HG03342 (cell line): ENCODE measurements at regions not wholly inside any gene's neighbourhood (a gene's known extent, or its start where the extent isn't known, plus 50 kb on each side); places are given as distances from the start of the nearest gene placed in this dataset.
"Not testable (repeated sequence)": the region's sequence is repeated elsewhere in the genome, so short reads cannot be mapped to it uniquely, and the experiment has no call there.

ENCODE experiments used
- ATAC-seq: cut with Tn5 transposase; IDR thresholded peaks from one replicate; pipeline ENCODE4 v1.9.1; 2021; ENCODE audit warnings: mild to moderate bottlenecking, moderate library complexity; ENCODE audit not compliant: unreplicated experiment

DNA sequence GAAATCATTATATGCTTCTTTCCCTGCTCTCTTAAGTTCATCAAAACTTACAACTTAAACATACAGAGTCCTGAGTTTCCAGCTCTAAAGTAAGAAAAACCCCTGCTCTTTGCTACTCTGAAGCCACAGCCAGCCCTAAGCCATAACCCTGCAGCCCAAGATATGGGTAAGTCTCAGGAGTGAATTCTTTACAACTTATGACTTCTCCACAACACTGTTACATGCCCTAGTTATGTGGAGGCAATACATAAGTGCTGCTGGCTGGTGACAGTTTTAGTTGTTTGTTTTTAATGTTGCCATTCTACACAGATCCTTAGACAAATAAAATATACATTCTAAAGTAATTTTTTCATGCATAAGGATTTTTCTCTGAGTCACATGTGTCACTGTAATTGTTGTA lies 100.2 kb downstream of the FBXO8 start:
- no peak for ATAC-seq

DNA sequence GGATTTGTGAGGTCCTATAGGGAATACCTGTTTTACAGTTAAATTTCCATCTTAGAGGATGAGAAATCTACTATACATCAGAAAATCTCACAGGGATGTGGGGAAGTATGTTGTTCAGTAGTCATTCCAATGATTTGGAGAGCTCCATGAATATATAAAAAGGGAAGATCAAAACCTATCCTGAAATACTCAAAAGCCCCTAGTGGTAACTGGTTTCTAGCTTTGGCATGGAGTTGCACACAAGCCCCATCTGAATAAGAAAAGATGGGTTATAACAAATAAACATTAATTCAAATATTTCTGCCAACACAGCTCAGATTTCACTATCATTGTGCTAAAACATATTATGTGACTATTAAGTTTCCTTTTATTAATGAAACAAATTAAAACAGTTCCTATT lies 101.6 kb downstream of the FBXO8 start:
- no peak for ATAC-seq

DNA sequence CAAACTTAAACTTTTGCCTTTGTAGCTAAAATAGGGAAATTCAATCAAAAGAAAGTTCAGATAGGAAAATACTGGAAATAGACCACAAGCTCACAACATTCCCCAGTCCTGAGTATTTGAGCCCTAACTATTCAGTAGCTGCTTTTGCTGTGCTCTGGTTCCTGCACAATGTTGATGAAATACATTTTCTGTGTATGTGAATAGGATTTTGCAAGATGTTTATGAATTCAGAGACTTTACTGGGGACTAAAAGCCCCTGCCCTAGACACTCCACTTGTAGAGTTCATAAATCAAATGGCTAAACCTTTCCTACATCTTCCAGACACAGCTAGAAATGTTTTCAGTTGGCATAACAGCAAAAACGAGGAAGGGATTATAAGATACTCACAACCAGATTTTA lies 105.9 kb downstream of the FBXO8 start:
- ATAC-seq = no peak

DNA sequence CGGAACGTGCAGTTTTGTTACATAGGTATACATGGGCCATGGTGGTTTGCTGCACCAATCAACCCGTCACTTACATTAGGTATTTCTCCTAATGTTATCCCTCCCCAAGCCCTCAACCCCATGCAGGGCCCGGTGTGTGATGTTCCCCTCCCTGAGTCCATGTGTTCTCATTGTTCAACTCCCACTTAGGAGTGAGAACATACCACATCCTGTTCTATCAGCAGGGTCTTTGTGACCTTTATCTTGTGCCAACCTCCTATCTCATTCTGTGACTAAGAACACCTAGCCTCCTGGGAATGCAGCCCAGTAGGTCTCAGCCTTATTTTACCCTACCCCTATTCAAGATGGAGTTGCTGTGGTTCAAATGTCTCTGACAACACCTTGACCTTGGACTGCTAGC lies 107.6 kb downstream of the FBXO8 start:
- ATAC-seq = not testable (repeated sequence)

DNA sequence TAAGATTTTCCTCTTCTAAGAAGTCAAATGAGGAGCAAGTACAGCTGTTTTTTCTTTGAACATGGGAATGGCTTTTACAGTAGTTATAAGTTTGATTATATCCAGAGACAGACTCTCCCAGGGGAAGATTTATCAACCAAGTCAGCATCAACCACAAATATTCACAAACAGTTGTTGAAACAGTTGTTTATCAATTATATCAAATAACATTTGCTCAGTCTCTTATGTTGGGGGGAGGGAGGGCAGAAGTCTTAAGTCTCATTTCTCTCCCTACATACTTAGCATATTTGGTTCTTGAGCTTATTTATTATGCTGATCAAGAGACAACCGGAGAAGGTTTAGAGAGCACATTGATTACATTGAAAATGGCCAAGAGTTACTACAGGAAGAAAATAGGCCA lies 110.1 kb downstream of the FBXO8 start:
- no peak for ATAC-seq

DNA sequence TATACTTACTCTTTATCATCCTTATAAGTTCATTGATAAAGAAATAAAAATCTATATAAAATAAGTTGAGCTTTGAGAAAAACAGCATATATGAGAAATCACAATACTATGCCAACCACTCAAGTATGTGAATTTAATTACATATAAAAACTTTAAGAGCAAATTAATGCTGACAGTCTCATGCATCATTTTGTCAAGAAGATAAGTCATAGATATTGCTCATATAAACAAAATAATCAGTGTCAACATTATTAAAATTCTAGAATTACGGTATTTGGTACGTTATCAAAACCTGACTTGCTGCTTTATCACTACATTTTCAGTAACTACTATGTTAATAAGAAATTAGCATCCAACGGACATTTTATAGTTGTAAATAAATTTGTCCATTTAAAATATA lies 111.2 kb downstream of the FBXO8 start:
- ATAC-seq = no peak

DNA sequence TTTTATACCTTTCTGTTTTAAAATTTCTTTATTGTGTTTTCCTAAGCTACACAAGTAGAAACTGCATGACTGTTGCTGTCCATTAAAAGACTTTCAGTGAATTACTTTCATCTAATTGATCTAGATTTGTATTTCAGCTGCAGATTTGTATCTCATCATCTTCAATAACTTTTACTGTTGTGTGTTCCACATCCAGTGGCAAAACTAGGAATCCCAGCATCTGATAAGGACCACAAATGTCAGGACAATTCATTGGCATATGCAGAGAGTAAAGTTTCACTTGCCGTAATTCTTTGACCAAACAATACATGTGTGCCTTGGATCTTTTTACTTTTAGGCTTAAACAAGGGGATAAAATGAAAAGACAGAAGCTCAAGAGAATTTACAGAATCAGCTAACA lies 112.6 kb downstream of the FBXO8 start:
- ATAC-seq = no peak

DNA sequence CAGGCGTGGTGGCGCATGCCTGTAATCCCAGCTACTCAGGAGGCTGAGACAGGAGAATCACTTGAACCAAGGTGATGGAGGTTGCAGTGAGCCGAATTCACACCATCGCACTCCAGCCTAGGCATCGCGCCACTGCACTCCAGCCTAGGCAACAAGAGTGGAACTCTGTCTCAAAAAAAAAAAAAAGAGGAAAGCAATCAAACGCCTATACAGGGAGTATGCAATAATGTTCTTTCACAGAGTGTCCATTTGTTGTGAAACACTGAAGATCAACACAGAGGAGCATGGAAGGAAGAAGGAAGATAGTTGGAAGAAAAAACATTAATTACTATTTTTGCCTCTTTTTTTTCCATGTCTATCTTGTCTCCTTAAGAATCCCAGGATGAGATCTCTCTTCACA lies 113.4 kb downstream of the FBXO8 start:
- no peak for ATAC-seq

DNA sequence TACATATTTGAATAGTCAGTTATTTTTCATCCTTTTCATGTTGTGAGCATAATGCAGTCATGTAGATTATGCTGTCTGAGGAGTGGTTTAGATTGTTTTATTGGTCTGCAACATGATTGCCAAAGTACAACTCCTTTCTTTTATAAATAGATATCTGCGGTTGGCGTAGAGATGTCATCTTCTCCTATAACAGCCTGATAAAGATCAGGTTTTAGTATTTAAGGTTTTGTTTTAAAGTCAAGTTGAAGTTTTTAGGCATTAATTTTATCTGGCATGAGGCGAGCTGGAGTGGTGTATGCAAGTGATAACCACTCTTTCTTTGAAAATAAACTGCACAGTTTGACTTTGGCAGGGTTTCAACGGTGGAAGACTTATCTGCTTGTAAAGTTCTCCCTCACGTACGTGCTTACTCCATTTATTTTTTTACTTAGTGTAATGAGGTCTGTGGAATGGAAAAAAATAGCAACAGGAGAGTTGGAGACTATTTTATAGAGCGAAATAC lies 126.3 kb downstream of the FBXO8 start:
- ATAC-seq = no peak

DNA sequence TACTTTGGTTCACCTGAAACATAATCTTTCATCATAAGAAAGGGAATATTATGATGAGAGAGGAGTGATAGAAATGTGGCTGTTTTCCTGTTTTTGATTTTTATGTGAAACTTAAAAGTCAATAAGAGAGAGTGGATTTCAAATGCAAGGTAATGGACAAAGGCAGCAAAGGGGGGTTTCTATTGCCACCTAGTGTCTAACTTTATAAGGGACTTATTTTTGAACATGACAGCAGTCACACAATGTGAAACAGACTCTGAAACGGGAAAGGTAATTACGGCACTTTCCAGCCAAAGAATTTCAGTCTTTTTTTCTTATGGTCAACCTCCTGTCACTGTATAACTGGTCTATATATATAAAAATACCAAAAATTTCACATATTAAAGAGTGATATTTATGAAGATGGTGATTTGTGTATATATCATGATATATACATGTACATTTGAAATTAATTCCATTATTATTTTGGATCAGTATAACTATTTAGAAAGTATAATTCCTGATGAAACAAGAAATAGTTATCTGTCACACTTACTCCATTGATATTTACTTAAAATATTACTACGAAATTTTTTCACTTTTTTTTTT lies 127.1 kb downstream of the FBXO8 start:
- peak; percentile 95 for ATAC-seq

DNA sequence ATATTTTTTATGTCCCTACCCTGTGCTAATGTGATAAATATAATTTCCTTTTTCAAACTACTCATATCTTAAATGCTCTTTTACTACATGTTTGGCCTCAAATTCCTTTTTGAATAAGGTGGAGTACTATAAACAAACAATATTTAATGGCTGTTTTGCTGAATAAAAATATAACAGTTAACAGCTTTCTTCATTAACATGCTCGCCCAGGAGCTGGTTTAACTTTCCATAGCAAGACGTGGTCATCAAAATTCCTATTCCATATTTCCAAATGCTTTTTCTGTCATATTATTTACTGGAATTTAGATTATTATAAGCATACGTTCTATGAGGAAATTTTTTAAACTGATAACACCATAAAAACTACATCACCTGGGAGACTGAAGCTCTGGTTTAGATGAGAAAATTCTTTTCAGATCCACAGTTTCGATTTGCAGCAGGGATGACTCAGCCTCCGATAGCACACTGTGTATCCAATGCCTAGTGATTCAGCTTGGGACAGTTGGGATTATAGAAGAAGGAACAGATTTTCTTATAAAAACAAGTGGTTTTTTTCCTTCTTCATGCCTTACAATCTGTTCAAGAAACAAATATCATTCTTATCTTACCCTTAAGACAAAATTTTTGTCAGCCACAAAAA lies 129.1 kb downstream of the FBXO8 start:
- no peak for ATAC-seq

DNA sequence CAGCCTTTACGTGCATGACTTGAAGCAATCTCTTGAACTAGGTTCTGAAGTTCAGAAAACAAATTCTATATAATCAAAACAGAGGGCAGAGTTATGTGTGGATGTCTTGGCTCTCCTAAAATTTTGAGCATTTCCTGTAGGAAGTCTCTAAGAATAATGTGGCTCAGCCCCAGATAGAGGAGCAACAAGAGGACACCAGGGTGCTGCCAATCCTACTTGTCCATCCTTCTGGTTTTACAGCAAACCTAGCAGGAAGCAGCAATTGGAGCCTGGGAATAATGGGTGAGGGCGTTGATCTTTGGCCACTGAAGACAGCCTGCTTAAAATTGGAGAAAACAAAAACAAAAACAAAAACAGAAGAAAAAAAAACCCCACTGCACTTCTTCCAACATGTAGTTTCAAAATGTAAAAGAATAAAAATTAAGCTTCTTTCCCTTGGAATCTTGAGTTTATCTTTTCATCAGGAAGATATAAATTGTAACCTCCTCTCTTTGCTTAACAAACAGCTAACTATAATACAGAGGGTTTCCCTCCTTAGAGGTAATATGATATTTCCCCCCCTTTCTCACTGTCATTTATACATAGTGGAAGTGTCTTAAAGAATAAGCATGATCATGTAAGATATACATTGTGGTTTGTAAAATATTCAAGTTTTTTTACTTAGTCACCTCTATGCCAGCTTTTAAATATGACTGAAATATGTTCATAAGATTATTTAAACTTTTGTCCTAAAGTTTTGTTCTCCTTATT lies 130.6 kb downstream of the FBXO8 start:
- no peak for ATAC-seq

DNA sequence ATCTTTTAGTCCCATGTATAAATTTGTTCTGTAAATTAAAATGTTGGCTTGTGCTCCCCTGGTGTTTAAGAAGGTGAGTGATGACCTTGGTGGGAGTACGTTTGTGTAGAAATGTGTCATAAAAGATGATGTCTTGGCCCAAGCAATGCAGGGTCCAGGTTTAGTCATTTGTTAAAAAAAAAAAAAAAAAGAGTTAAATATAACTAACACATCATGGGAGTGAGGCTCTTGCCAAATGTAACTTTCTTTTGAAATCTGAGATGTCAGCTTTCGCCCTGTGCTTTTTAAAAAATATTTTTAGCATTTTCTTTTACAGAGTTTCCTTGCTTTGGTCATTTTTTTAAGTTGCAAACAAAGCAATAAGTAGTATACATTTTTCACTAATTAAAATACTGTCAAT lies 135.6 kb downstream of the FBXO8 start:
- no peak for ATAC-seq

DNA sequence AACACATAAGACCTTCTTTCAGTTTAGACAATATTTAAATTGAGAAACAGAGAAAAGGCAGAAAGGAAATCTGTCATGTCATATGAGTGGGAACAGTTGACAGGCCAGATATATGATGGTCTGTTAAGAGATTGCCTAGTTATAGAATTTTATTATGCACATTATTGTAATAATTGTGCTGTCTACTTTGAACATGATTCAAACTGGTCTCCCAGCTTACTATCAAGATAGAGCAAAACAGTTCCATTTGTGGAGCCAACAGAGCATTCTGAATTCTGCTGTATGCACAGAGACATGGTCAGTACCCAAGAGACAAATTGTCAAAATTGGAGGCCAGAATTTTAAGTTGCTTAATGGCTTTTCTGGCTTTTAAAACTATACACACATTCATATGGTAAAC lies 139.4 kb downstream of the FBXO8 start:
- ATAC-seq = no peak

DNA sequence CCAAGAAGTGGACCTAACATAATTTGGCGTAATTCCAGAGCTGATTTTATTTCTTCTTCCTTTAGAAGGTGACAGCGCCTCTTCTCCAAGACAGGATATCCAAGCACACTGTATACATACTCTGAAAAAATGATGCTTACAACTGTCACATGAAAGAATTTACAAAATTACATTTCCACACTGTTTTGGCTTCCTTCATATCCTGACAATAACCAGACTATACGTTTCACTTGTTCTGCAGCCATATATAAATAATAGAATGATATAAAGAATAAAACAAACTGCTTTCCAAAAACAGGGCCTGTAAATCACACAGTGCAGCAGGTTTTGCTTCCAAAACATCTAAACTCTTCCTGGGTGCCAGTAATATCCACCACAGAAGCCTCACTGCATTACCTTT lies 141.6 kb downstream of the FBXO8 start:
- no peak for ATAC-seq

DNA sequence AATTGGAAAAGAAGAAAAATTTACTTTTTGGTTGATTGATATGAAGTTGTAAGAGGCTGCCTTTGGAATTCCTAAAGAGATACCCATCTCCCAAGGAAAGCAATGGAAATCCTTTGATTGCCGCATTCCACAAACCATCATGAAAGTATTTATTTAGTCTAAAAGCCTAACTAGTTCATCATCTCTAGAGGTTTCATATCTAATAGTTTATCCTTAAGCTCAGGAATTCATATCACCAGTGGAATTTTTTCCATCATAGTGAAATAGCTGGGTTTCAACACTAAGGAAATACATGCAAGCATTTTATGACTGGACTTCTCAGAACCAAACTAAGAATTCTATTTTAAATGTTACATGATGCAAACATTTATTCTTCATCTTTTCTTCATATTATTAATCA lies 144.9 kb downstream of the FBXO8 start:
- ATAC-seq = no peak

DNA sequence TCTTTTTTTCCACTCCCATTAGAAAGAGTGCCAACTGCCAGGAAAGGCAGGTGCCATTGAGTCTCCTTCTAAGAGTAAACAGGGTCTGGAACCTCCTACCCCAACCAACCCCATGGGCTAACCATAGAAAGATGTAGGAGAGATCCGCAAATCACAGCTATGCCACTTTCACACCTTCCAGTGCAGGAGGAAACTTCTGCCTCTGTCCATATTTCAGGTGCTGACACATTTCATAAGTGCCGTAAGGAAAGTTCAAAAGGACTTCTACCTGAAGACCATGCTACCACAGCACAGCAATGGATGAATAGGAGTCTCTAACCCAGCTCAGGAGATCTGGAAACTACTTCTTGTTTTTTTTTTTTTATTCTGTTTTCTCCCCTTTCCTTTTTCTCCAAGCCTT lies 145.8 kb downstream of the FBXO8 start:
- no peak for ATAC-seq

DNA sequence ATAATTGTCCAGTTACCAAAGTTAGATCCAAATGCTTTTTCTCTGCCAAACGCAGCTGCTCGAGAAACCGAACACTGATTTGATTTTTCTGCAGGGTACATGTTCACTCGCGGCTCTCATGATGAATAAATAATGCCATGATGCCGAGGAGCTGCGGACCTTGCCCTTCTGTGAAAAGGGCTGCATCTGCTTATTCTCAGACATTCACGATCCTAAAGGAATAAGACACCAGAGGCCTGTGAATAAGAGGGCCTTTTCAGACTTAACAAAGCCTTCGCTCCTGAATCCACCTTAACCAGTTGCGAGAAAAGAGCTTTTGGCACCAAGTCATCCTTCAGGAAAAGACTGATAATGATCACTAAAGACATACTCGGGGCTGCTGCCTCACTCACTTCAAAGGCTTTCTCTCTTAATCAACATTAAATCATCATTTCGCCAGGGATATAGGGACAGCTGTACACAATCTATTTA lies 147.5 kb downstream of the FBXO8 start:
- ATAC-seq = no peak

DNA sequence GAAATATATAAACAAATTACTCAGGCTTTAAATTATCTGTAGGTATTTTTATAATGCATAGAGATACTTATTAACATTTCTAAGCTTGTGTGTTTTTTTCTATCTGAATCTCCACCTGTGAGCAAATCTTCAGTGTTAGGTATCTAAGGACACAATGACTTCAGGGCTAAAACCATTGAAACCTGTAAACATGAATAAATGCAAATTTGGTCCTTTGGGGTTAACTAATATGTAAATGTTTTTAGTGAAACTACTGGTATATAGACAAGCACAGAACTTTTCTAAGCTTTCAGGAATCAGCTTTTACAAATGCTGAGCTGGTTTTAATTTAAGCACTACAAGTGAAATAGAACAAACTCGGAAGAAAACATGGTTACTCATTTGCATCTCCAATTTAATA lies 147.9 kb downstream of the FBXO8 start:
- ATAC-seq = peak; percentile 70

DNA sequence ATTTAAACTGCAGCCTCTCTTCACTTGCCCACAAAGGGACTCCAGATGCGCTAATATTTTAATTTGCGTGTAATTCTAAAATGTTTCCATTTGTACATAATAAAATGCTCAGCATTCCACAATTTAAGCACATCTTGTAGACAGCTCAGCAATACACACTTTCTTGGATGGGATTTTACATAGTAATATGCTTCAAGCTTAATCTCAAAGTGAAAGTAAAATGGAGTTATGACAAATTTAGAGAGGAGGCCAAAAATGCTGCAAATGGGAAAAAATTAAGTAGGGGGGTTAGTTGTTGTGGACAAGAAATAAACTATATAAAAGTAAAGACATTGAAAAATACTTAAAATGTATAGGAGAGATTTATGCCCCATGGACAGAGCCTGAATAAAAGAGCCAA lies 149.1 kb downstream of the FBXO8 start:
- ATAC-seq = no peak

DNA sequence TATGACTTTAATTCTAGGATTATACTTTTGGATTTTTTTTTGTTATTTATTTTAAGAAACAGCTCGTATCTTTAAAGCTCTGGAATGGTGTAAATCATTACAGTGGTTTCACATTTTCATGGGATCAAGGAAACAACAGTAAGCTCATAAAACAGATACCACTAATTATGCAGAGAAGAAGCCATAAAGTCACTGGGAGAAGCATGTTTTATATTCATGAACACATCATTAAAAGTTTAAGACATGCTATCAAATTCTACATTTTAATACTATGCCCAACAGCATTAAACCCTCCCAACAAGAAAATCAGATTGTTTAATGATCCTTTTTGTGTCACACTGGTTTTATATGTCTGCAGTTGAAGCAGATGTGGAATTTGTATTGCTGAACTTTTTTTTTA lies 149.9 kb downstream of the FBXO8 start:
- ATAC-seq = no peak

DNA sequence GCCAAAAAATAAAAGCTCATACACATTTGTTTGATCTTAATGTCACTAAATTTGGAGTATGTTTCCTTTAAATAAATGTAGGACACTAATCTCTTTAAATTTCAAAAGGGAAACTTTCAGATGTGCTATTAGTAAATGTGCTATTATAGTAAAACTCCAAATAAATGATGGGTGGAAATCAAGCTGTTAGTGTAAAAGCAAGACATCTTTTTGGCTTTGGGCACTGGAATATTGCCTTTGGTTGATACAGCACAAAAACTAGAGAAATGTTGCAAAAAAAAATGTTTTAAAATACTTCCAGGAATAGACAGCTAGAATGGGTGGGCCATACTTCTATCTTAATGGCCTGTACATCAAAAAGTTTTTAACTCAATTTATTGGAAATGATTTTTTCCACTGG lies 151.6 kb downstream of the FBXO8 start:
- ATAC-seq = no peak
